ENCODE measurements at regions not wholly inside any gene's neighbourhood (a gene's known extent, or its start where the extent isn't known, plus 50 kb on each side); places are given as distances from the start of the nearest gene placed in this dataset.

DNA sequence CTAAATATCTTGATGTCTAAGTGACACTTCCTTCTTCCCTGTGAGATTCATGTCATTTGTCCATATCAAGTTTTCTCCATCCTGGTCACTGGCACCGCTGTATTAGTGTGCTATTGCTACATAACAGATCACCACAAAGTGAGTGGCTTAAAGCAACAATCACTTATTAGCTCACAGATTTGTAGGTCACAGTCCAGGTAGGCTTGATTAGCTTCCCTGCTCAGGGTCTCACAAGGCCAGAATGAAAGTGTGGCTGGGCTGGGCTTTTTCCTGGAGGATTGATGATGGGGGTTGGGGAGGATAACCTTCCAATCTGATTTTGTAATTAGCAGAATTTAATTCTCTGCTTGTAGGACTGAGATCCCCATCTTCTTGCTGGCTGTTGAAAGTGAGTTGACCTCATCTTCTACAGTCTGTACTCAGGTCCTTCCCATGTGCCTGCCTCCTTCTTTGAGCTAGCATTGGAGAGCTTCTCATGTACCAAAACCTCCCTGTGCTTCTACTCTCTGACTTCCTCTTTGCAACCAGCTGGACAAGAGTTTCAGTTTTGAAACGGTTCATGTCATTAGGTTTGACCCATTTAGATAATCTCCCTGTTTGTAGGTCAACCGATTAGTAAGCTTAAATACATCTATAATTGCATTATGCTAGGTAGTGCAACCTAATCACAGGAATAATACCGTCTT is 152.4 kb upstream of the MAN1A1 start:
- TF ChIP-seq POLR2A (IDR thresholded peaks at IDR 0.05; ENCODE audit: control extremely low read depth in 1 of 2, low read depth in 2 of 2, low read length in 2 of 2) (no peak), CHD1 (IDR thresholded peaks at IDR 0.05; ENCODE audit: low read depth, low read length) (no peak), EP300 (IDR thresholded peaks at IDR 0.05; ENCODE audit: borderline replicate concordance in 1 of 2, low read depth in 2 of 2, low read length in 2 of 2) (no peak), BRCA1 (IDR thresholded peaks at IDR 0.05; ENCODE audit: low read depth, low read length) (no peak), CHD2 (IDR thresholded peaks at IDR 0.05; ENCODE audit: low read length) (no peak), SIX5 (IDR thresholded peaks at IDR 0.05; ENCODE audit: low read depth, low read length) (no peak), PHF8 (conservative IDR thresholded peaks at IDR 0.05; ENCODE audit: low read depth, low read length) (no peak), CREB1 (IDR thresholded peaks at IDR 0.05) (no peak), HDAC6 (IDR thresholded peaks at IDR 0.05; ENCODE audit: low read depth, low read length) (no peak), POLR2AphosphoS5 (IDR thresholded peaks at IDR 0.05; ENCODE audit: low read depth, low read length) (no peak)
- TF ChIP-seq, protein P1, sequence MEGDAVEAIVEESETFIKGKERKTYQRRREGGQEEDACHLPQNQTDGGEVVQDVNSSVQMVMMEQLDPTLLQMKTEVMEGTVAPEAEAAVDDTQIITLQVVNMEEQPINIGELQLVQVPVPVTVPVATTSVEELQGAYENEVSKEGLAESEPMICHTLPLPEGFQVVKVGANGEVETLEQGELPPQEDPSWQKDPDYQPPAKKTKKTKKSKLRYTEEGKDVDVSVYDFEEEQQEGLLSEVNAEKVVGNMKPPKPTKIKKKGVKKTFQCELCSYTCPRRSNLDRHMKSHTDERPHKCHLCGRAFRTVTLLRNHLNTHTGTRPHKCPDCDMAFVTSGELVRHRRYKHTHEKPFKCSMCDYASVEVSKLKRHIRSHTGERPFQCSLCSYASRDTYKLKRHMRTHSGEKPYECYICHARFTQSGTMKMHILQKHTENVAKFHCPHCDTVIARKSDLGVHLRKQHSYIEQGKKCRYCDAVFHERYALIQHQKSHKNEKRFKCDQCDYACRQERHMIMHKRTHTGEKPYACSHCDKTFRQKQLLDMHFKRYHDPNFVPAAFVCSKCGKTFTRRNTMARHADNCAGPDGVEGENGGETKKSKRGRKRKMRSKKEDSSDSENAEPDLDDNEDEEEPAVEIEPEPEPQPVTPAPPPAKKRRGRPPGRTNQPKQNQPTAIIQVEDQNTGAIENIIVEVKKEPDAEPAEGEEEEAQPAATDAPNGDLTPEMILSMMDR (IDR thresholded peaks at IDR 0.05; ENCODE audit: control extremely low read depth in 1 of 3, insufficient read depth in 1 of 3, low read depth in 1 of 3, low read length in 3 of 3) = no peak
